ENCODE measurements at regions not wholly inside any gene's neighbourhood (a gene's known extent, or its start where the extent isn't known, plus 50 kb on each side); places are given as distances from the start of the nearest gene placed in this dataset.

- no peak overlapping the region for H3K4me3 ChIP-seq (ENCODE audit: low read depth in 1 of 2, low read length in 2 of 2)
- TF ChIP-seq CTCF (IDR thresholded peaks at IDR 0.05; ENCODE audit: borderline replicate concordance, extremely low read depth, low read length, poor library complexity, severe bottlenecking), result no peak
- no peak for TF ChIP-seq EZH2 (IDR thresholded peaks at IDR 0.05; ENCODE audit: borderline replicate concordance, low read depth, low read length, severe bottlenecking)
- H3K27me3 ChIP-seq (ENCODE audit: insufficient read depth, low read length, poor library complexity), result no peaks in the 10 kb centered on the region
- H2AFZ ChIP-seq (ENCODE audit: low read depth, low read length), result no peak overlapping the region
- no peaks in the 10 kb centered on the region for H3K4me1 ChIP-seq (ENCODE audit: insufficient read depth, low read length)
- no peaks in the 10 kb centered on the region for H3K9me3 ChIP-seq (ENCODE audit: insufficient read depth, low read length, severe bottlenecking)
- no peak overlapping the region for H3K4me2 ChIP-seq (ENCODE audit: insufficient read depth, low read length)
- DNase-seq (no peak), ATAC-seq (ENCODE audit: insufficient read depth, low read depth) (no peak)
- H3K9ac ChIP-seq (ENCODE audit: low read depth, low read length), result no peak overlapping the region
- H3K27ac ChIP-seq (ENCODE audit: low read length), result no peak overlapping the region
- H4K20me1 ChIP-seq (ENCODE audit: insufficient read depth, low read length), result no peaks in the 10 kb centered on the region
- no peaks in the 10 kb centered on the region for H3K79me2 ChIP-seq (ENCODE audit: insufficient read depth, low read length)
- H3K36me3 ChIP-seq (ENCODE audit: insufficient read depth, low read length), result no peaks in the 10 kb centered on the region
Measured at GRCh38 chr5:84568171-84568570, 183.5 kb upstream of the EDIL3 start.

GRCh38 chr5:84565866-84566265 lies 181.2 kb upstream of the EDIL3 start:
- H3K4me3 ChIP-seq (ENCODE audit: low read depth in 1 of 2, low read length in 2 of 2), result no peak overlapping the region
- no peak overlapping the region for H2AFZ ChIP-seq (ENCODE audit: low read depth, low read length)
- no peak for DNase-seq
- no peak overlapping the region for H3K27ac ChIP-seq (ENCODE audit: low read length)
- no peaks in the 10 kb centered on the region for H4K20me1 ChIP-seq (ENCODE audit: insufficient read depth, low read length)
- no peak for TF ChIP-seq EZH2 (IDR thresholded peaks at IDR 0.05; ENCODE audit: borderline replicate concordance, low read depth, low read length, severe bottlenecking)
- TF ChIP-seq CTCF (IDR thresholded peaks at IDR 0.05; ENCODE audit: borderline replicate concordance, extremely low read depth, low read length, poor library complexity, severe bottlenecking), result no peak
- no peaks in the 10 kb centered on the region for H3K4me1 ChIP-seq (ENCODE audit: insufficient read depth, low read length)
- no peaks in the 10 kb centered on the region for H3K27me3 ChIP-seq (ENCODE audit: insufficient read depth, low read length, poor library complexity)
- H3K79me2 ChIP-seq (ENCODE audit: insufficient read depth, low read length), result no peaks in the 10 kb centered on the region
- H3K4me2 ChIP-seq (ENCODE audit: insufficient read depth, low read length), result no peak overlapping the region
- no peaks in the 10 kb centered on the region for H3K36me3 ChIP-seq (ENCODE audit: insufficient read depth, low read length)
- ATAC-seq (ENCODE audit: insufficient read depth, low read depth), result no peak
- no peak overlapping the region for H3K9ac ChIP-seq (ENCODE audit: low read depth, low read length)
- no peaks in the 10 kb centered on the region for H3K9me3 ChIP-seq (ENCODE audit: insufficient read depth, low read length, severe bottlenecking)

GRCh38 chr5:84564321-84565075 lies 179.8 kb upstream of the EDIL3 start:
- no peaks in the 10 kb centered on the region for H3K4me1 ChIP-seq (ENCODE audit: insufficient read depth, low read length)
- TF ChIP-seq EZH2 (IDR thresholded peaks at IDR 0.05; ENCODE audit: borderline replicate concordance, low read depth, low read length, severe bottlenecking) (no peak), CTCF (IDR thresholded peaks at IDR 0.05; ENCODE audit: borderline replicate concordance, extremely low read depth, low read length, poor library complexity, severe bottlenecking) (no peak)
- H3K79me2 ChIP-seq (ENCODE audit: insufficient read depth, low read length), result no peaks in the 10 kb centered on the region
- no peaks in the 10 kb centered on the region for H3K27me3 ChIP-seq (ENCODE audit: insufficient read depth, low read length, poor library complexity)
- H3K27ac ChIP-seq (ENCODE audit: low read length), result no peak overlapping the region
- H3K9me3 ChIP-seq (ENCODE audit: insufficient read depth, low read length, severe bottlenecking), result no peaks in the 10 kb centered on the region
- no peak overlapping the region for H3K4me3 ChIP-seq (ENCODE audit: low read depth in 1 of 2, low read length in 2 of 2)
- ATAC-seq (ENCODE audit: insufficient read depth, low read depth), result no peak
- H4K20me1 ChIP-seq (ENCODE audit: insufficient read depth, low read length), result no peaks in the 10 kb centered on the region
- H3K4me2 ChIP-seq (ENCODE audit: insufficient read depth, low read length), result no peak overlapping the region
- H2AFZ ChIP-seq (ENCODE audit: low read depth, low read length), result no peak overlapping the region
- H3K9ac ChIP-seq (ENCODE audit: low read depth, low read length), result no peak overlapping the region
- DNase-seq, result no peak
- H3K36me3 ChIP-seq (ENCODE audit: insufficient read depth, low read length), result no peaks in the 10 kb centered on the region

Measured in DND-41 (cell line).